ENCODE measurements at regions not wholly inside any gene's neighbourhood (a gene's known extent, or its start where the extent isn't known, plus 50 kb on each side); places are given as distances from the start of the nearest gene placed in this dataset.

DNA sequence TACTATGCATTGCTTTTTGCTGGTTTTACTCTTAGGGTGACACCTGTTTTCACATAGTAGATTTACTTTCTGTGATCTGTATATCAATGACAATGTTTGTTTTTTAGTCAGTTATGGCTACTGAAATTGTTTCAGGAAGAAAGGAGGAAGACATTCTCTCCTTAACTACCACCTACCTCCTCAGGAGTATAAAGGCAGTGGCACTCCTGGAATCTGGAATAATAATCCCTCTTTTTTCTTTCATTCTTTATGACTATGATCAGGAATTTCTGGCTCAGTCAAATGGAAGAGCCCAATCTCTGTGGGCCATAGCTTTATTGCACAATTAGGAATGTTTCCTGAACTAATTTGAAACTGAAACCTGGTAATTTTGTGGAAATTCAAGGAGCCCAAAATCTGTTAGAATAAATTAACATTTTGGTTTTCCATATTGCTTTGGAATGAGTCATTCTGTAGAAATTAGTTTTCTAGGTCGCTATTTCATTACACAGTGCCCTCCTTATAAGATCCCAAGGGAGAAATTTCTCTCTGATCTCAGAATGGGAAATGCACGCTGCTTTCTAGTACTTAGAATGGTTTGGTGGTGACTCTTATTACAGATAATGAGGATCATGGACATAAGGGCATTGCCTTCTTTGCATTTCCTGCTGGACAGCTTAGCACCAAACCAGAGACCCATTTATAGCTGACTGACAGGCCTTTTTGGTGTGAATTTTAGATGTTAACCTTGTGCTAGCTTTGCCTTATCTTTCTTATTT, 95.3 kb upstream of the VLDLR start (continued):
- TF ChIP-seq, protein P1, sequence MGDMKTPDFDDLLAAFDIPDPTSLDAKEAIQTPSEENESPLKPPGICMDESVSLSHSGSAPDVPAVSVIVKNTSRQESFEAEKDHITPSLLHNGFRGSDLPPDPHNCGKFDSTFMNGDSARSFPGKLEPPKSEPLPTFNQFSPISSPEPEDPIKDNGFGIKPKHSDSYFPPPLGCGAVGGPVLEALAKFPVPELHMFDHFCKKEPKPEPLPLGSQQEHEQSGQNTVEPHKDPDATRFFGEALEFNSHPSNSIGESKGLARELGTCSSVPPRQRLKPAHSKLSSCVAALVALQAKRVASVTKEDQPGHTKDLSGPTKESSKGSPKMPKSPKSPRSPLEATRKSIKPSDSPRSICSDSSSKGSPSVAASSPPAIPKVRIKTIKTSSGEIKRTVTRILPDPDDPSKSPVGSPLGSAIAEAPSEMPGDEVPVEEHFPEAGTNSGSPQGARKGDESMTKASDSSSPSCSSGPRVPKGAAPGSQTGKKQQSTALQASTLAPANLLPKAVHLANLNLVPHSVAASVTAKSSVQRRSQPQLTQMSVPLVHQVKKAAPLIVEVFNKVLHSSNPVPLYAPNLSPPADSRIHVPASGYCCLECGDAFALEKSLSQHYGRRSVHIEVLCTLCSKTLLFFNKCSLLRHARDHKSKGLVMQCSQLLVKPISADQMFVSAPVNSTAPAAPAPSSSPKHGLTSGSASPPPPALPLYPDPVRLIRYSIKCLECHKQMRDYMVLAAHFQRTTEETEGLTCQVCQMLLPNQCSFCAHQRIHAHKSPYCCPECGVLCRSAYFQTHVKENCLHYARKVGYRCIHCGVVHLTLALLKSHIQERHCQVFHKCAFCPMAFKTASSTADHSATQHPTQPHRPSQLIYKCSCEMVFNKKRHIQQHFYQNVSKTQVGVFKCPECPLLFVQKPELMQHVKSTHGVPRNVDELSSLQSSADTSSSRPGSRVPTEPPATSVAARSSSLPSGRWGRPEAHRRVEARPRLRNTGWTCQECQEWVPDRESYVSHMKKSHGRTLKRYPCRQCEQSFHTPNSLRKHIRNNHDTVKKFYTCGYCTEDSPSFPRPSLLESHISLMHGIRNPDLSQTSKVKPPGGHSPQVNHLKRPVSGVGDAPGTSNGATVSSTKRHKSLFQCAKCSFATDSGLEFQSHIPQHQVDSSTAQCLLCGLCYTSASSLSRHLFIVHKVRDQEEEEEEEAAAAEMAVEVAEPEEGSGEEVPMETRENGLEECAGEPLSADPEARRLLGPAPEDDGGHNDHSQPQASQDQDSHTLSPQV (IDR thresholded peaks at IDR 0.05): no peak
- TF ChIP-seq, protein P2, sequence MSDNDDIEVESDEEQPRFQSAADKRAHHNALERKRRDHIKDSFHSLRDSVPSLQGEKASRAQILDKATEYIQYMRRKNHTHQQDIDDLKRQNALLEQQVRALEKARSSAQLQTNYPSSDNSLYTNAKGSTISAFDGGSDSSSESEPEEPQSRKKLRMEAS (IDR thresholded peaks at IDR 0.05; ENCODE audit: low read depth, low read length): no peak
- no peak for TF ChIP-seq SREBF2 (IDR thresholded peaks at IDR 0.05; ENCODE audit: low read length)

DNA sequence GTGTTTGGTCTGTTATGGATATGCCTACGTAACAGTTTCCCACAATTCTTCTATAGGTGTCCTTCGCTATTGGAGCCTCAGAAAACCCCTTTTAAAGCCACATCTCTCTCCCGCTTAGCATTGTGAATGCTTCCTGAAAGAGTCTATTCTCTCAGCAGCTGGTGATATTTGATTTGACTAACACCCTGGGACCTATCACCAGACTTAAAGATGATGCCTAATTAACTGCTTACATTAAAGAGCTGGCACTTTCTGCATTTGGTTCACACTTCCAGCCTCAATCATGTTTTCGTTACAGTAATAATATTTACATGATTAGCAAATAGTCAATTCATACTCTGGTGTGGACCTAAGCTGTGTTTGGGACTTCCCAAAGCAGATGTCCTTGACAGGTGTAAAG, 90.1 kb upstream of the VLDLR start:
- no peaks in the 10 kb centered on the region for H4K20me1 ChIP-seq (ENCODE audit: control insufficient read depth, insufficient read depth)
- FAIRE-seq: no peak
- no peak overlapping the region for H3K9ac ChIP-seq (ENCODE audit: control insufficient read depth, insufficient read depth, low read length)
- H3K4me1 ChIP-seq (ENCODE audit: control insufficient read depth, insufficient read depth, low read length): no peaks in the 10 kb centered on the region
- no peak overlapping the region for H3K4me2 ChIP-seq (ENCODE audit: control insufficient read depth, insufficient read depth)
- ATAC-seq: no peak; the same call in 2 of the 3 replicates
- H3K79me2 ChIP-seq (ENCODE audit: control insufficient read depth, insufficient read depth, low read length): no peaks in the 10 kb centered on the region
- H3K27me3 ChIP-seq (replicated peaks in 1 of 2; ENCODE audit: control insufficient read depth in 2 of 2, insufficient read depth in 2 of 2, low read length in 1 of 2): no peaks in the 10 kb centered on the region
- no peaks in the 10 kb centered on the region for H3K9me3 ChIP-seq (replicated peaks; ENCODE audit: control insufficient read depth, insufficient read depth, low read length)
- BruUV-seq (replicated peaks): no TSS peak
- SMC1A ChIA-PET (ENCODE audit: uncharacterized antibody, unreplicated experiment): no interaction called here
- RAD21 ChIA-PET (ENCODE audit: unreplicated experiment): no interaction called here
- intact Hi-C loops (cut with micrococcal nuclease; ENCODE audit: unreplicated experiment): no loop called here
- in situ Hi-C loops (cut with MboI): no loop called here
- POLR2A ChIA-PET: no interaction called here
- H3K4me3 ChIP-seq: no peak overlapping the region
- WGBS (ENCODE audit: insufficient coverage, insufficient replicate concordance, low lambda C conversion rate, missing lambda C conversion rate): 47% methylated on average over 4 of the region's 4 CpGs
- no peaks in the 10 kb centered on the region for H3K36me3 ChIP-seq (ENCODE audit: control insufficient read depth in 2 of 2, insufficient read depth in 2 of 2, low read length in 1 of 2)
- no peak overlapping the region for H2AFZ ChIP-seq (ENCODE audit: control insufficient read depth, low read depth, low read length)
- no peak for DNase-seq (ENCODE audit: low read depth, low spot score)
- CTCF ChIA-PET: no interaction called here
- no peak overlapping the region for H3K27ac ChIP-seq (ENCODE audit: control insufficient read depth, insufficient read depth)
- TF ChIP-seq POLR2AphosphoS2 (IDR thresholded peaks at IDR 0.05; ENCODE audit: low read depth, low read length) (no peak), FOXM1 (IDR thresholded peaks at IDR 0.05; ENCODE audit: low read depth, low read length) (no peak), SREBF1 (IDR thresholded peaks at IDR 0.05; ENCODE audit: low read length) (no peak), DPF2 (IDR thresholded peaks at IDR 0.05) (no peak), ZNF384 (IDR thresholded peaks at IDR 0.05; ENCODE audit: borderline replicate concordance, low read depth, low read length) (no peak), WRNIP1 (IDR thresholded peaks at IDR 0.05; ENCODE audit: borderline replicate concordance, low read depth, low read length) (no peak), NRF1 (conservative IDR thresholded peaks at IDR 0.05; ENCODE audit: low read depth, low read length) (no peak)
- TF ChIP-seq, protein P3, sequence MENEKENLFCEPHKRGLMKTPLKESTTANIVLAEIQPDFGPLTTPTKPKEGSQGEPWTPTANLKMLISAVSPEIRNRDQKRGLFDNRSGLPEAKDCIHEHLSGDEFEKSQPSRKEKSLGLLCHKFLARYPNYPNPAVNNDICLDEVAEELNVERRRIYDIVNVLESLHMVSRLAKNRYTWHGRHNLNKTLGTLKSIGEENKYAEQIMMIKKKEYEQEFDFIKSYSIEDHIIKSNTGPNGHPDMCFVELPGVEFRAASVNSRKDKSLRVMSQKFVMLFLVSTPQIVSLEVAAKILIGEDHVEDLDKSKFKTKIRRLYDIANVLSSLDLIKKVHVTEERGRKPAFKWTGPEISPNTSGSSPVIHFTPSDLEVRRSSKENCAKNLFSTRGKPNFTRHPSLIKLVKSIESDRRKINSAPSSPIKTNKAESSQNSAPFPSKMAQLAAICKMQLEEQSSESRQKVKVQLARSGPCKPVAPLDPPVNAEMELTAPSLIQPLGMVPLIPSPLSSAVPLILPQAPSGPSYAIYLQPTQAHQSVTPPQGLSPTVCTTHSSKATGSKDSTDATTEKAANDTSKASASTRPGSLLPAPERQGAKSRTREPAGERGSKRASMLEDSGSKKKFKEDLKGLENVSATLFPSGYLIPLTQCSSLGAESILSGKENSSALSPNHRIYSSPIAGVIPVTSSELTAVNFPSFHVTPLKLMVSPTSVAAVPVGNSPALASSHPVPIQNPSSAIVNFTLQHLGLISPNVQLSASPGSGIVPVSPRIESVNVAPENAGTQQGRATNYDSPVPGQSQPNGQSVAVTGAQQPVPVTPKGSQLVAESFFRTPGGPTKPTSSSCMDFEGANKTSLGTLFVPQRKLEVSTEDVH (IDR thresholded peaks at IDR 0.05; ENCODE audit: low read depth, partially characterized antibody): no peak
- TF ChIP-seq, protein P4, sequence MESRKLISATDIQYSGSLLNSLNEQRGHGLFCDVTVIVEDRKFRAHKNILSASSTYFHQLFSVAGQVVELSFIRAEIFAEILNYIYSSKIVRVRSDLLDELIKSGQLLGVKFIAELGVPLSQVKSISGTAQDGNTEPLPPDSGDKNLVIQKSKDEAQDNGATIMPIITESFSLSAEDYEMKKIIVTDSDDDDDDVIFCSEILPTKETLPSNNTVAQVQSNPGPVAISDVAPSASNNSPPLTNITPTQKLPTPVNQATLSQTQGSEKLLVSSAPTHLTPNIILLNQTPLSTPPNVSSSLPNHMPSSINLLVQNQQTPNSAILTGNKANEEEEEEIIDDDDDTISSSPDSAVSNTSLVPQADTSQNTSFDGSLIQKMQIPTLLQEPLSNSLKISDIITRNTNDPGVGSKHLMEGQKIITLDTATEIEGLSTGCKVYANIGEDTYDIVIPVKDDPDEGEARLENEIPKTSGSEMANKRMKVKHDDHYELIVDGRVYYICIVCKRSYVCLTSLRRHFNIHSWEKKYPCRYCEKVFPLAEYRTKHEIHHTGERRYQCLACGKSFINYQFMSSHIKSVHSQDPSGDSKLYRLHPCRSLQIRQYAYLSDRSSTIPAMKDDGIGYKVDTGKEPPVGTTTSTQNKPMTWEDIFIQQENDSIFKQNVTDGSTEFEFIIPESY (IDR thresholded peaks at IDR 0.05): no peak
- TF ChIP-seq, protein P5, sequence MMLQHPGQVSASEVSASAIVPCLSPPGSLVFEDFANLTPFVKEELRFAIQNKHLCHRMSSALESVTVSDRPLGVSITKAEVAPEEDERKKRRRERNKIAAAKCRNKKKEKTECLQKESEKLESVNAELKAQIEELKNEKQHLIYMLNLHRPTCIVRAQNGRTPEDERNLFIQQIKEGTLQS (IDR thresholded peaks at IDR 0.05; ENCODE audit: borderline replicate concordance, extremely low read depth, low read depth, low read length): no peak
